CD4-positive, CD25-positive, alpha-beta regulatory T cell (primary cell): ENCODE measurements at regions not wholly inside any gene's neighbourhood (a gene's known extent, or its start where the extent isn't known, plus 50 kb on each side); places are given as distances from the start of the nearest gene placed in this dataset.

ENCODE experiments used
- ATAC-seq, 2 donors: fragments of 150-1000 bp; cut with Tn5 transposase; one replicate each; pipeline ENCODE4 v1.10.0; 2021; ENCODE audit warnings: low read depth in 2 of 2, moderate number of reproducible peaks in 2 of 2, moderate library complexity in 1 of 2
- DNase-seq, 3 donors: peaks; one replicate each; pipeline versions ENCODE4 v3.0.0 to v3.0.0-alpha.2; 2012 to 2022; ENCODE audit warnings: mixed read lengths in 1 of 3
- H3K27ac ChIP-seq: one replicate; pipeline ENCODE4 v1.7.0; 2013; ENCODE audit warnings: mild to moderate bottlenecking, low read length; ENCODE audit not compliant: insufficient read depth, poor library complexity, severe bottlenecking
- H3K27me3 ChIP-seq: one replicate; pipeline ENCODE4 v1.7.0; 2013; ENCODE audit warnings: low read length; ENCODE audit not compliant: control insufficient read depth, insufficient read depth
- H3K36me3 ChIP-seq: one replicate; pipeline ENCODE4 v1.7.0; 2013; ENCODE audit warnings: mild to moderate bottlenecking, low read length, moderate library complexity; ENCODE audit not compliant: control insufficient read depth, insufficient read depth
- H3K4me1 ChIP-seq: 2 replicates; pipeline ENCODE4 v1.7.0; 2013; ENCODE audit warnings: mild to moderate bottlenecking, low read length; ENCODE audit not compliant: insufficient read depth, control insufficient read depth, poor library complexity, severe bottlenecking
- H3K4me3 ChIP-seq: one replicate; pipeline ENCODE4 v1.7.0; 2013; ENCODE audit warnings: low read depth, mild to moderate bottlenecking, low read length, moderate library complexity
- H3K9me3 ChIP-seq, 2 experiments: 1 replicate in 1 of 2; 2 replicates in 1 of 2; pipeline ENCODE4 v1.7.0; 2013; ENCODE audit warnings: low read length in 2 of 2, mild to moderate bottlenecking in 1 of 2, moderate library complexity in 1 of 2; ENCODE audit not compliant: control insufficient read depth in 2 of 2
- H3K27ac Mint-ChIP-seq, 3 donors: one replicate each; pipeline ENCODE4 v1.8.0; 2020 to 2022; ENCODE audit warnings: mild to moderate bottlenecking in 3 of 3, mixed read lengths in 3 of 3, moderate library complexity in 2 of 3
- H3K27me3 Mint-ChIP-seq: one replicate; pipeline ENCODE4 v1.8.0; 2022; ENCODE audit warnings: mild to moderate bottlenecking, mixed read lengths
- H3K36me3 Mint-ChIP-seq: one replicate; pipeline ENCODE4 v1.8.0; 2020; ENCODE audit warnings: mixed read lengths
- H3K4me1 Mint-ChIP-seq, 4 donors: one replicate each; pipeline ENCODE4 v1.8.0; 2020 to 2022; ENCODE audit warnings: mixed read lengths in 4 of 4, mild to moderate bottlenecking in 1 of 4
- H3K4me3 Mint-ChIP-seq, 4 donors: one replicate each; pipeline ENCODE4 v1.8.0; 2020 to 2022; ENCODE audit warnings: mild to moderate bottlenecking in 4 of 4, mixed read lengths in 4 of 4, moderate library complexity in 3 of 4
- H3K9me3 Mint-ChIP-seq, 7 donors: one replicate each; pipeline ENCODE4 v1.8.0; 2020 to 2022; ENCODE audit warnings: mixed read lengths in 7 of 7, mild to moderate bottlenecking in 3 of 7, moderate library complexity in 2 of 7

GRCh38 chr4:55251896-55252295 lies 94.1 kb upstream of the SRD5A3 start:
- H3K4me3 ChIP-seq, result no peak overlapping the region
- Mint-ChIP-seq H3K4me1 (no peaks in the 10 kb centered on the region), H3K36me3 (no peaks in the 10 kb centered on the region), H3K4me3 (no peak overlapping the region), H3K27me3 (peaks cover 21% of the 10 kb centered on the region), H3K27ac (no peak overlapping the region), H3K9me3 (peaks cover 0 to 2% (median 0%) of the 10 kb centered on the region in 7 donors)
- no peaks in the 10 kb centered on the region for H3K27me3 ChIP-seq
- no peaks in the 10 kb centered on the region for H3K36me3 ChIP-seq
- no peak for ATAC-seq
- H3K4me1 ChIP-seq, result no peaks in the 10 kb centered on the region
- H3K27ac ChIP-seq, result no peak overlapping the region
- DNase-seq, result no peak
- H3K9me3 ChIP-seq, result no peaks in the 10 kb centered on the region

DNA sequence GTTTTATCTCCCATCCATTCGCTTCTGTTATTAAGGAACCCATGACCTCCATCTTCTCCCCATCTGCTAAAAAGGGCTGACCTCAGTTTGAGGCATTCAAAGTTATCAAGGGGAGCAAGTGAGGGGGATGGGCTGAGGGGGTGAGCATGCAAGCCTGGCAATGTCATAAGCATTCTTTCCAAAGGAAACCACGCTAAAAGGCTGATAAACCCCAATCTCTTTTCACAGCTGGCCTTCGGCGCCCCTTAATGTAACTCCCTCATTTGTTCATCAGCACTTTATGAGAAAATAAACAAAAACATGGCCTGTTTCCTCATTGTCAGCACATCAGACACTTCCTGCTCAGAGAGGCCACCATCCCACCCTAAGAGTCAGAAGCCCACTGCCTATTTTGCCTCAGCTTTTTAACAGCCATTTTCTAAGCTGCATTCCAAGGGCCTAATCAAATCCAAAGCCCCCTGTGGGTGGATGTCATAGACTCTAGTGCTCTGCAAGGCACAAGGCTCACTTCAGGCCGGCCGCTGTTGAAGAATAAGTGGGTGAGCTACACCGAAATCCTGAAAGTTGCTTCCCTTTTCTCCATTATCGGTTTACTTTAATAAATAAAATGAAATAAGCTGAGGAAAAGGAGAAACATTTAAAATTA lies 92.0 kb upstream of the SRD5A3 start:
- Mint-ChIP-seq H3K27ac (no peak overlapping the region), H3K27me3 (peaks cover 14% of the 10 kb centered on the region), H3K4me3 (no peak overlapping the region), H3K4me1 (no peaks in the 10 kb centered on the region), H3K36me3 (no peaks in the 10 kb centered on the region), H3K9me3 (no peaks in the 10 kb centered on the region)
- DNase-seq (no peak), ATAC-seq (no peak)
- no peaks in the 10 kb centered on the region for H3K4me1 ChIP-seq
- H3K9me3 ChIP-seq, result no peaks in the 10 kb centered on the region
- no peak overlapping the region for H3K4me3 ChIP-seq
- no peak overlapping the region for H3K27ac ChIP-seq
- no peaks in the 10 kb centered on the region for H3K27me3 ChIP-seq
- no peaks in the 10 kb centered on the region for H3K36me3 ChIP-seq

- Histone ChIP-seq H3K4me1 (no peaks in the 10 kb centered on the region), H3K9me3 (no peaks in the 10 kb centered on the region), H3K27me3 (no peaks in the 10 kb centered on the region), H3K4me3 (no peak overlapping the region), H3K36me3 (no peaks in the 10 kb centered on the region), H3K27ac (no peak overlapping the region)
- H3K4me1 Mint-ChIP-seq, result no peaks in the 10 kb centered on the region
- no peak for DNase-seq
- no peak overlapping the region for H3K27ac Mint-ChIP-seq
- peaks cover 15% of the 10 kb centered on the region for H3K27me3 Mint-ChIP-seq
- H3K36me3 Mint-ChIP-seq, result no peaks in the 10 kb centered on the region
- H3K9me3 Mint-ChIP-seq, result no peaks in the 10 kb centered on the region
- no peak overlapping the region for H3K4me3 Mint-ChIP-seq
- ATAC-seq, result no peak
These were observed 90.9 kb upstream of the SRD5A3 start for GRCh38 chr4:55255179-55255578.

GRCh38 chr4:55256787-55257186 lies 89.3 kb upstream of the SRD5A3 start:
- Histone ChIP-seq H3K9me3 (no peaks in the 10 kb centered on the region), H3K4me3 (no peak overlapping the region), H3K4me1 (no peaks in the 10 kb centered on the region), H3K27me3 (no peaks in the 10 kb centered on the region), H3K36me3 (no peaks in the 10 kb centered on the region), H3K27ac (no peak overlapping the region)
- DNase-seq (no peak), ATAC-seq (no peak)
- Mint-ChIP-seq H3K9me3 (no peaks in the 10 kb centered on the region), H3K4me1 (no peaks in the 10 kb centered on the region), H3K27me3 (peaks cover 15% of the 10 kb centered on the region), H3K36me3 (no peaks in the 10 kb centered on the region), H3K4me3 (no peak overlapping the region), H3K27ac (no peak overlapping the region)

- H3K27me3 Mint-ChIP-seq, result peaks cover 15% of the 10 kb centered on the region
- H3K9me3 Mint-ChIP-seq, result no peaks in the 10 kb centered on the region
- H3K36me3 ChIP-seq, result no peaks in the 10 kb centered on the region
- ATAC-seq, result no peak
- no peak overlapping the region for H3K4me3 ChIP-seq
- H3K36me3 Mint-ChIP-seq, result no peaks in the 10 kb centered on the region
- H3K27ac ChIP-seq, result no peak overlapping the region
- H3K4me1 ChIP-seq, result no peaks in the 10 kb centered on the region
- no peak for DNase-seq
- H3K27ac Mint-ChIP-seq, result no peak overlapping the region
- H3K4me3 Mint-ChIP-seq, result no peak overlapping the region
- H3K4me1 Mint-ChIP-seq, result no peaks in the 10 kb centered on the region
- H3K9me3 ChIP-seq, result no peaks in the 10 kb centered on the region
- no peaks in the 10 kb centered on the region for H3K27me3 ChIP-seq
These were observed 87.7 kb upstream of the SRD5A3 start for GRCh38 chr4:55258152-55258865.

DNA sequence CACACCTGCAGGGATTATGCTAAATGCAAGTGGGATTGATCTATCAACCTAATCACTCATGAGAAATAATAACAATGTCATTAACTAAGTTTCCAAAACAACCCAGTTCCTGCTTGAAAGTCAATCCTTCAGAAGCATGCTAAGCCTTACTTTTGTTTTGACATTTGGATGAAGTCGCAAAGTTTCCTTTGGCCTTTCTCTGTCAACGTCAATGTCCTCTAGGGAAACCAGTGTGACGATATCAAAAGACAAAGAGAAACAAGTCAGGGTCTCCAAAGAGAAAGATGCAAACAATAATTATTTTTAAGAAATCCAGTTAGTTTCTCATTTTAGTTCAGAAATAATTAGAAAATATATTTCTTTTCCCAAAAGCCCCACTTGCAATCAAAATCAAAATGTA lies 86.7 kb upstream of the SRD5A3 start:
- DNase-seq (no peak), ATAC-seq (no peak)
- H3K27me3 ChIP-seq, result peaks cover 2% of the 10 kb centered on the region
- no peaks in the 10 kb centered on the region for H3K4me1 Mint-ChIP-seq
- H3K36me3 Mint-ChIP-seq, result no peaks in the 10 kb centered on the region
- H3K27ac ChIP-seq, result no peak overlapping the region
- H3K4me1 ChIP-seq, result no peaks in the 10 kb centered on the region
- no peak overlapping the region for H3K27ac Mint-ChIP-seq
- H3K9me3 Mint-ChIP-seq, result no peaks in the 10 kb centered on the region
- H3K27me3 Mint-ChIP-seq, result peaks cover 15% of the 10 kb centered on the region
- H3K9me3 ChIP-seq, result no peaks in the 10 kb centered on the region
- no peak overlapping the region for H3K4me3 ChIP-seq
- no peaks in the 10 kb centered on the region for H3K36me3 ChIP-seq
- H3K4me3 Mint-ChIP-seq, result no peak overlapping the region

- Mint-ChIP-seq H3K36me3 (no peaks in the 10 kb centered on the region), H3K27me3 (no peaks in the 10 kb centered on the region), H3K4me3 (no peak overlapping the region), H3K27ac (no peak overlapping the region), H3K4me1 (no peaks in the 10 kb centered on the region), H3K9me3 (peaks cover 0 to 3% (median 0%) of the 10 kb centered on the region in 7 donors)
- H3K9me3 ChIP-seq, result no peaks in the 10 kb centered on the region
- no peak overlapping the region for H3K27ac ChIP-seq
- no peak for DNase-seq
- no peaks in the 10 kb centered on the region for H3K36me3 ChIP-seq
- no peaks in the 10 kb centered on the region for H3K27me3 ChIP-seq
- no peak overlapping the region for H3K4me3 ChIP-seq
- ATAC-seq, result no peak
- H3K4me1 ChIP-seq, result no peaks in the 10 kb centered on the region
These were observed 76.6 kb upstream of the SRD5A3 start for GRCh38 chr4:55269470-55269869.

GRCh38 chr4:55269995-55270394 lies 76.0 kb upstream of the SRD5A3 start:
- H3K4me3 ChIP-seq, result no peak overlapping the region
- Mint-ChIP-seq H3K4me1 (no peaks in the 10 kb centered on the region), H3K27me3 (peaks cover 4% of the 10 kb centered on the region), H3K9me3 (peaks cover 0 to 3% (median 0%) of the 10 kb centered on the region in 7 donors), H3K27ac (no peak overlapping the region), H3K4me3 (no peak overlapping the region), H3K36me3 (no peaks in the 10 kb centered on the region)
- ATAC-seq (no peak), DNase-seq (no peak)
- no peaks in the 10 kb centered on the region for H3K27me3 ChIP-seq
- no peak overlapping the region for H3K27ac ChIP-seq
- no peaks in the 10 kb centered on the region for H3K4me1 ChIP-seq
- H3K9me3 ChIP-seq, result no peaks in the 10 kb centered on the region
- H3K36me3 ChIP-seq, result no peaks in the 10 kb centered on the region
